Mesothelial cell of epicardium (in vitro differentiated cells): ENCODE measurements at regions not wholly inside any gene's neighbourhood (a gene's known extent, or its start where the extent isn't known, plus 50 kb on each side); places are given as distances from the start of the nearest gene placed in this dataset.

Experiments
- DNase-seq, 2 experiments: peaks; one replicate each; pipeline ENCODE4 v3.0.0; 2021; ENCODE audit warnings: low spot score in 2 of 2; ENCODE audit not compliant: unreplicated experiment in 2 of 2
- H3K27ac Mint-ChIP-seq: 2 replicates; pipeline ENCODE4 v1.8.0; 2021; ENCODE audit warnings: mixed read lengths
- H3K27me3 Mint-ChIP-seq: 2 replicates; pipeline ENCODE4 v1.8.0; 2021; ENCODE audit warnings: low read depth, mixed read lengths
- H3K36me3 Mint-ChIP-seq: 2 replicates; pipeline ENCODE4 v1.8.0; 2021; ENCODE audit warnings: mixed read lengths
- H3K4me1 Mint-ChIP-seq: 2 replicates; pipeline ENCODE4 v1.8.0; 2021; ENCODE audit warnings: mixed read lengths
- H3K4me3 Mint-ChIP-seq: 2 replicates; pipeline ENCODE4 v1.8.0; 2021; ENCODE audit warnings: mild to moderate bottlenecking, moderate library complexity, mixed read lengths
- H3K9me3 Mint-ChIP-seq: 2 replicates; pipeline ENCODE4 v1.8.0; 2021; ENCODE audit warnings: mixed read lengths
- CTCF ChIP-seq: fragments of 200-600 bp; sonication (generic); IDR thresholded peaks from one replicate; pipeline ENCODE4 v1.5.0; 2021; ENCODE audit warnings: antibody characterized with exemption; ENCODE audit not compliant: unreplicated experiment

DNA sequence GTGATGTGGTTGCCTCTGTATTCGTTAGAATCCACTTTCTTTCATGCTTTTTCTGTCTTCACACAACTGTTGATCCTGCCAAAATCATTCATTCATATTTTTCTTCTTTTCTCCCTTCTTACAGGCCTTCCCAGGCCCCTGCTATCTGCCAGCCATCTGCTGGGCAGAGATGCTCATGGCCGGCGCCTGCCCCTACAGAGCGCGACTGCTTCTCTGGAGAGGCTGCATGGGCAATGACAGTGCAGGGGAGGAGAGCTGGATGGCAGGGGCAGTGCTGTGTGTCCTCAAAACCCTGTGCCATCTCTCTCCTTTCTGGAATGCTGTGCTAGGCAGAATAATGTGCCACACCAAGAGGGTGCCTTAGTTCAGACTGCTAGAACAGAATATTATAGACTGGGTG lies 125.2 kb downstream of the INHBB start:
- Mint-ChIP-seq H3K27me3 (peaks cover 2% of the 10 kb centered on the region), H3K36me3 (no peaks in the 10 kb centered on the region), H3K9me3 (peaks cover 8% of the 10 kb centered on the region), H3K4me3 (no peak overlapping the region), H3K4me1 (peaks cover 13% of the 10 kb centered on the region), H3K27ac (no peak overlapping the region)
- TF ChIP-seq CTCF: no peak
- no peak for DNase-seq

DNA sequence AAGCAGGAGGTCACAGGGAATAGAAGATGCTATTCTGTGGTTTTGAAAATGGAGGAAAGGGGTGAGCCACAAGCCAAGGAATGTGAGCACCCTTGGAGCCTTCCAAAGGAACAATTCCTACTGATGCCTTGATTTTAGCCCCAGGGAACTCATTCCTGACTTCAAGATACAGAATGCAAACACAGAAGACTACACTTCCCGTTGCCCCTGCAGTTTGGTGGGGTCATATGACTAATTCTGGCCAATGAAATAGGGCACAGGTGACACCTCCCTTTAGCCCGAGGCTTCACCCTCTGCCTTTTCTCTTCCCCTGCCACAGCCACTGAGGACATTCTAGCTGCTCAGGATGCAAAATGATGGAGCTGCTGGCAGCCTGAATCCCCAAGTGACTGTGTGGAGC lies 126.1 kb downstream of the INHBB start:
- no peak overlapping the region for H3K27ac Mint-ChIP-seq

DNA sequence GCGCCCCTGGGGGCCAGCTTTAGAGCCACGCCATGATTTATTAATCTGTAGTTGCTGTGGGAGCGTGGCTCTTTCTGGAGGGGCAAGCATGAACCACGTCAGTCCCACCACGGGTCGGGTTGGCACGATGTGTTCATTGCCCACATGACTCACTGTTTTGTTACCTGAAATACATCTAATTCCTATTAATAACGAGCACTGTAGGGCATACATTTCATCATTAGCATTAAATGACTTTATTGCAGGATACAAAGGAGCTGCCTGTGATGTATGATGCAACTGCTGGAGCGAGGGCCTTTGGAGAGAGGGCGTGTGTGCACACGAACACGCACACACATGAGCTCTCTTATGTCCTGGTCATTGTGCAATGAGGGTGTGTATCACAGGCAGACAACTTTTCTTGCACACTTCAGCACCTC lies 127.0 kb downstream of the INHBB start:
- peaks cover 5% of the 10 kb centered on the region for H3K27me3 Mint-ChIP-seq
- H3K4me3 Mint-ChIP-seq: no peak overlapping the region
- no peaks in the 10 kb centered on the region for H3K36me3 Mint-ChIP-seq
- DNase-seq: no peak
- peaks cover 8% of the 10 kb centered on the region for H3K9me3 Mint-ChIP-seq
- H3K27ac Mint-ChIP-seq: no peak overlapping the region
- no peak for TF ChIP-seq CTCF
- peaks cover 7% of the 10 kb centered on the region for H3K4me1 Mint-ChIP-seq

More for the DNA sequence above, 126.1 kb downstream of the INHBB start:
- DNase-seq: no peak
- no peak for TF ChIP-seq CTCF
- no peaks in the 10 kb centered on the region for H3K36me3 Mint-ChIP-seq
- peaks cover 2% of the 10 kb centered on the region for H3K27me3 Mint-ChIP-seq
- no peak overlapping the region for H3K4me3 Mint-ChIP-seq
- H3K4me1 Mint-ChIP-seq: peaks cover 7% of the 10 kb centered on the region
- H3K9me3 Mint-ChIP-seq: peaks cover 8% of the 10 kb centered on the region

DNA sequence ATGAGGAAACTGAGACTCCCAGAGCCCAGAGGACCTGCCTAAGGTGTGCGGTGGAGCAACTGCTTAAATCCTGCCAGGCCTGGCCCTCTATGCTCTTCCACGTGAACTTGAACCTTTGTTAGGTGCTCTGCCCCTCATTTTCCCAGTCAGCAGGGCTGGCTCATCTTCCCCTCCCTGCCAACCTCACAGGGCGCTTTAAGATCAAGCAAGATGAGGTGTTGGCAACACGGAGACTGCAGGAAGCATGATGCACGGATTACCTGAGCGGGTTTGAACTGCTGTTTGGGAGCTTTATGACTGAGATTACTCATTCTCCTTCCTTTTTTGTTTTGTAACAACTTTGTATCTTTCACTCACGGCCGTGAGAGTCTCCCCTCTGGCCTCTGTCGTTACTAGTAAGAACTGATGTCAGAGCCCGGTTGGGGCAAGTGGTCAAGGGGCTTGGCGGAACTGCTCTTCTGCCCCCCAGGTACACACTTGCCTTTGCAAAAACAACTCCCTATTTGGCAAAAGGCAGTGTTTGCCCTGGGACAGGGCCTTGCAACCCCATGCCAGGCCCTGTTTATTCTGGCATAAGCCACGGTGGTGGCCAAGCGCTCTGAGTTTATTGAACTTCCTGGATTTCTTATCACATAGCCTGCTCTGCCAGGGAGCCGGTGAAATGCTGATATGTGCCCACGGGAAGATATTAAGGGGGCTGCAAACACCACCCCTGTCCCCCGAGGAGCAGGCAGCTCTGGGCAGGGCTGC lies 127.8 kb downstream of the INHBB start:
- Mint-ChIP-seq H3K4me3 (no peak overlapping the region), H3K27me3 (peaks cover 7% of the 10 kb centered on the region), H3K36me3 (no peaks in the 10 kb centered on the region), H3K27ac (no peak overlapping the region), H3K9me3 (peaks cover 8% of the 10 kb centered on the region), H3K4me1 (peaks cover 7% of the 10 kb centered on the region)
- no peak for DNase-seq
- no peak for TF ChIP-seq CTCF

DNA sequence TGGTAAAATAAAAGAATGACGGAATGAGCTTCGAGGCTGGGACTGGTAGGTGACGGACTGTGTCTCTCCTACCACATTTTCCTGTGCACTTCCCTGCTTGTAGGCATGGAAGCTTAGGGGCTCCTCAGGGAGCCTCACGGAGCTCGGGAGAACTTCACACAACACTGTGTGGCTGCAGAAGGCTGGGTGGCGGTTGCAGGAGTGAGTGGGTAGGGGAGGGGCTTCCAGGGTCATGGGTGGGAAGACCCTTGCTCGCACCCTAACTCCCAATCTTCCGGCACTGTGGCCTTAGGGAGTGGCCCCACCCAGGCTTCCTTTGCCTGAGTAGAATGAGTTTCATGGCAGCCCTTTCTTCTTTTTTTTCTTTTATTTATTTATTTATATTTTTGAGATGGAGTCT lies 128.6 kb downstream of the INHBB start:
- DNase-seq: no peak
- H3K4me1 Mint-ChIP-seq: peaks cover 7% of the 10 kb centered on the region
- peaks cover 8% of the 10 kb centered on the region for H3K9me3 Mint-ChIP-seq
- H3K4me3 Mint-ChIP-seq: no peak overlapping the region
- H3K27me3 Mint-ChIP-seq: peaks cover 7% of the 10 kb centered on the region
- H3K27ac Mint-ChIP-seq: no peak overlapping the region
- H3K36me3 Mint-ChIP-seq: no peaks in the 10 kb centered on the region
- TF ChIP-seq CTCF: no peak
